IMR-90 (cell line): ENCODE measurements at regions not wholly inside any gene's neighbourhood (a gene's known extent, or its start where the extent isn't known, plus 50 kb on each side); places are given as distances from the start of the nearest gene placed in this dataset.

ENCODE experiments used
- ATAC-seq: fragments of 200-7000 bp; cut with Tn5 transposase; 2 replicates; pipeline ENCODE4 v1.9.1; 2020; ENCODE audit warnings: low read depth, mild to moderate bottlenecking, moderate library complexity
- BruUV-seq: library from RNA; stranded (reverse); fragments of 400-500 nt; replicated peaks from 2 replicates; lab custom pipeline; 2021; lab: Mats Ljungman, UMichigan
- CTCF ChIA-PET: fragments of 300-600 bp; formaldehyde crosslinking; extraction: SDS; loops from one replicate; lab custom pipeline; 2021; ENCODE audit warnings: antibody characterized with exemption; lab: Yijun Ruan, JAX
- POLR2A ChIA-PET: fragments of 300-600 bp; sonication (Branson Sonifier 250); formaldehyde crosslinking; loops from one replicate; lab custom pipeline; 2022; ENCODE audit warnings: antibody characterized with exemption; ENCODE audit not compliant: unreplicated experiment; lab: Charles Lee
- DNase-seq: peaks from one replicate; pipeline ENCODE4 v3.0.0; 2013
- H2AFZ ChIP-seq: replicated peaks from 2 replicates; pipeline ENCODE3; 2013; ENCODE audit warnings: low read length, mild to moderate bottlenecking; ENCODE audit not compliant: poor library complexity
- H2AK5ac ChIP-seq: 2 replicates; pipeline ENCODE4 v1.6.1; 2013; ENCODE audit warnings: low read depth, low read length, inconsistent platforms
- H2AK9ac ChIP-seq: replicated peaks from 2 replicates; pipeline ENCODE3; 2013; ENCODE audit warnings: mild to moderate bottlenecking, low read depth, low read length, moderate library complexity; ENCODE audit not compliant: poor library complexity
- H2BK120ac ChIP-seq: 2 replicates; pipeline ENCODE4 v1.6.1; 2013; ENCODE audit warnings: low read depth, low read length, inconsistent platforms
- H2BK15ac ChIP-seq: 3 replicates; pipeline ENCODE4 v1.6.1; 2013; ENCODE audit warnings: low read depth, low read length, inconsistent platforms
- H2BK20ac ChIP-seq: 2 replicates; pipeline ENCODE4 v1.6.1; 2013; ENCODE audit warnings: low read depth, mild to moderate bottlenecking, inconsistent platforms, low read length, moderate library complexity
- H2BK5ac ChIP-seq: 2 replicates; pipeline ENCODE4 v1.6.1; 2013; ENCODE audit warnings: mild to moderate bottlenecking, low read depth, low read length, inconsistent platforms; ENCODE audit not compliant: poor library complexity, severe bottlenecking
- H3K14ac ChIP-seq: replicated peaks from 2 replicates; pipeline ENCODE4 v1.6.1; 2013; ENCODE audit warnings: low read depth, low read length, inconsistent platforms
- H3K18ac ChIP-seq: 2 replicates; pipeline ENCODE4 v1.6.1; 2013; ENCODE audit warnings: low read depth, low read length, control low read depth
- H3K23ac ChIP-seq: 2 replicates; pipeline ENCODE4 v1.6.1; 2013; ENCODE audit warnings: low read depth, low read length, inconsistent platforms
- H3K27ac ChIP-seq: 2 replicates; pipeline ENCODE4 v1.5.1; 2013; ENCODE audit warnings: mild to moderate bottlenecking, control low read depth, low read length; ENCODE audit not compliant: insufficient read depth
- H3K27me3 ChIP-seq: 2 replicates; pipeline ENCODE4 v1.6.1; 2013; ENCODE audit warnings: low read length; ENCODE audit not compliant: control insufficient read depth, insufficient read depth
- H3K36me3 ChIP-seq: 2 replicates; pipeline ENCODE4 v1.6.1; 2013; ENCODE audit warnings: low read length, mixed read lengths; ENCODE audit not compliant: control insufficient read depth, insufficient read depth
- H3K4ac ChIP-seq: 2 replicates; pipeline ENCODE4 v1.6.1; 2013; ENCODE audit warnings: low read depth, low read length, inconsistent platforms
- H3K4me1 ChIP-seq: 2 replicates; pipeline ENCODE4 v1.6.1; 2013; ENCODE audit warnings: low read length, mixed read lengths; ENCODE audit not compliant: control insufficient read depth, insufficient read depth
- H3K4me2 ChIP-seq: 2 replicates; pipeline ENCODE4 v1.6.1; 2013; ENCODE audit warnings: low read depth, mild to moderate bottlenecking, control low read depth, low read length, moderate library complexity
- H3K4me3 ChIP-seq: 2 replicates; pipeline ENCODE4 v1.5.1; 2013; ENCODE audit warnings: low read depth, mild to moderate bottlenecking, control low read depth, low read length, moderate library complexity; ENCODE audit not compliant: insufficient read depth
- H3K56ac ChIP-seq: 2 replicates; pipeline ENCODE4 v1.6.1; 2013; ENCODE audit warnings: low read length, inconsistent platforms; ENCODE audit not compliant: insufficient read depth; ENCODE audit errors: extremely low read depth
- H3K79me1 ChIP-seq, 2 experiments: 2 replicates each; pipeline ENCODE4 v1.6.1; 2013; ENCODE audit warnings: low read length in 2 of 2, inconsistent platforms in 1 of 2, low read depth in 1 of 2
- H3K9ac ChIP-seq: 2 replicates; pipeline ENCODE4 v1.6.1; 2013; ENCODE audit warnings: low read depth, low read length, control low read depth
- H3K9me1 ChIP-seq: 2 replicates; pipeline ENCODE4 v1.6.1; 2013; ENCODE audit warnings: low read length, inconsistent platforms; ENCODE audit not compliant: insufficient read depth
- H3K9me3 ChIP-seq: 2 replicates; pipeline ENCODE4 v1.6.1; 2013; ENCODE audit warnings: low read length; ENCODE audit not compliant: control insufficient read depth, insufficient read depth
- H4K20me1 ChIP-seq: 2 replicates; pipeline ENCODE4 v1.6.1; 2013; ENCODE audit warnings: low read length, inconsistent platforms; ENCODE audit not compliant: insufficient read depth
- H4K5ac ChIP-seq: 2 replicates; pipeline ENCODE4 v1.6.1; 2013; ENCODE audit warnings: mild to moderate bottlenecking, low read depth, low read length, control low read depth
- H4K8ac ChIP-seq, 2 experiments: 2 replicates each; pipeline ENCODE4 v1.6.1; 2013; ENCODE audit warnings: low read depth in 2 of 2, low read length in 2 of 2, control low read depth in 1 of 2, inconsistent platforms in 1 of 2
- H4K91ac ChIP-seq: 2 replicates; pipeline ENCODE4 v1.6.1; 2013; ENCODE audit warnings: low read depth, low read length, inconsistent platforms; ENCODE audit not compliant: insufficient read depth
- BHLHE40 ChIP-seq: fragments of 150-350 bp; IDR thresholded peaks from 2 replicates; pipeline ENCODE4 v1.6.1; 2016; ENCODE audit warnings: mild to moderate bottlenecking, low read depth, low read length
- CEBPB ChIP-seq: IDR thresholded peaks from 2 replicates; pipeline ENCODE4 v1.6.1; 2012; ENCODE audit warnings: low read depth, low read length, improper control_type of control experiment
- CHD1 ChIP-seq: IDR thresholded peaks from 2 replicates; pipeline ENCODE4 v1.6.1; 2012; ENCODE audit warnings: low read depth, low read length, improper control_type of control experiment
- FOS ChIP-seq: fragments of 150-350 bp; IDR thresholded peaks from 2 replicates; pipeline ENCODE4 v1.6.1; 2016; ENCODE audit warnings: low read depth, low read length
- MAFK ChIP-seq: IDR thresholded peaks from 2 replicates; pipeline ENCODE4 v1.6.1; 2012; ENCODE audit warnings: low read depth, low read length, improper control_type of control experiment
- MAZ ChIP-seq: IDR thresholded peaks from 2 replicates; pipeline ENCODE4 v1.6.1; 2012; ENCODE audit warnings: low read depth, mild to moderate bottlenecking, low read length, improper control_type of control experiment, moderate library complexity, borderline replicate concordance
- MXI1 ChIP-seq: IDR thresholded peaks from 2 replicates; pipeline ENCODE4 v1.6.1; 2012; ENCODE audit warnings: low read depth, mild to moderate bottlenecking, low read length, moderate library complexity, borderline replicate concordance
- NFE2L2 ChIP-seq: fragments of 150-350 bp; IDR thresholded peaks from 2 replicates; pipeline ENCODE4 v1.6.1; 2016; ENCODE audit warnings: low read depth, mild to moderate bottlenecking, low read length
- POLR2A ChIP-seq: IDR thresholded peaks from 2 replicates; pipeline ENCODE4 v1.6.1; 2012; ENCODE audit warnings: mild to moderate bottlenecking, low read depth, low read length
- RAD21 ChIP-seq: IDR thresholded peaks from 2 replicates; pipeline ENCODE4 v1.6.1; 2012; ENCODE audit warnings: low read length, improper control_type of control experiment
- RCOR1 ChIP-seq: IDR thresholded peaks from 2 replicates; pipeline ENCODE4 v1.6.1; 2012; ENCODE audit warnings: mild to moderate bottlenecking, low read length, improper control_type of control experiment; ENCODE audit not compliant: insufficient replicate concordance
- RFX5 ChIP-seq: IDR thresholded peaks from 2 replicates; pipeline ENCODE4 v1.8.0; 2012; ENCODE audit warnings: low read depth, mild to moderate bottlenecking, low read length, moderate library complexity
- SMC3 ChIP-seq: fragments of 150-350 bp; IDR thresholded peaks from 2 replicates; pipeline ENCODE4 v1.6.1; 2016; ENCODE audit warnings: low read depth, mild to moderate bottlenecking, antibody characterized with exemption, low read length, moderate library complexity
- WGBS, 2 experiments: methylation state at CpG; one replicate each; pipeline versions ENCODE4 v1.1.5 to v1.1.7; 2013; ENCODE audit warnings: missing lambda C conversion rate in 2 of 2; ENCODE audit not compliant: insufficient read length in 1 of 2; ENCODE audit errors: extremely low coverage in 2 of 2; 5-methylcytosine and 5-hydroxymethylcytosine counted together
- dilution Hi-C: fragments of 300-500 bp; cut with HindIII; formaldehyde crosslinking; loops from one replicate; pipeline ENCODE4 v1.14.3; 2018; ENCODE audit warnings: low sequenced_read_pairs; ENCODE audit not compliant: unreplicated experiment
- in situ Hi-C: fragments of 300-500 bp; cut with MboI; formaldehyde crosslinking; loops from 3 replicates; pipeline ENCODE4 v1.14.3; 2019; ENCODE audit warnings: low sequenced_read_pairs, inconsistent platforms, mixed read lengths
- intact Hi-C: fragments of 100-400 bp; cut with micrococcal nuclease; formaldehyde crosslinking; loops from 2 replicates; pipeline ENCODE4 v1.10.0; 2022
- TF ChIP-seq, protein P1 (sequence below): fragments of 150-350 bp; IDR thresholded peaks from 2 replicates; pipeline ENCODE4 v1.6.1; 2017; ENCODE audit warnings: mild to moderate bottlenecking, antibody characterized with exemption, low read length, low read depth
- TF ChIP-seq, protein P2 (sequence below): conservative IDR thresholded peaks from 2 replicates; pipeline ENCODE4 v1.5.1; 2012; ENCODE audit warnings: mild to moderate bottlenecking, low read depth, low read length, improper control_type of control experiment

DNA sequence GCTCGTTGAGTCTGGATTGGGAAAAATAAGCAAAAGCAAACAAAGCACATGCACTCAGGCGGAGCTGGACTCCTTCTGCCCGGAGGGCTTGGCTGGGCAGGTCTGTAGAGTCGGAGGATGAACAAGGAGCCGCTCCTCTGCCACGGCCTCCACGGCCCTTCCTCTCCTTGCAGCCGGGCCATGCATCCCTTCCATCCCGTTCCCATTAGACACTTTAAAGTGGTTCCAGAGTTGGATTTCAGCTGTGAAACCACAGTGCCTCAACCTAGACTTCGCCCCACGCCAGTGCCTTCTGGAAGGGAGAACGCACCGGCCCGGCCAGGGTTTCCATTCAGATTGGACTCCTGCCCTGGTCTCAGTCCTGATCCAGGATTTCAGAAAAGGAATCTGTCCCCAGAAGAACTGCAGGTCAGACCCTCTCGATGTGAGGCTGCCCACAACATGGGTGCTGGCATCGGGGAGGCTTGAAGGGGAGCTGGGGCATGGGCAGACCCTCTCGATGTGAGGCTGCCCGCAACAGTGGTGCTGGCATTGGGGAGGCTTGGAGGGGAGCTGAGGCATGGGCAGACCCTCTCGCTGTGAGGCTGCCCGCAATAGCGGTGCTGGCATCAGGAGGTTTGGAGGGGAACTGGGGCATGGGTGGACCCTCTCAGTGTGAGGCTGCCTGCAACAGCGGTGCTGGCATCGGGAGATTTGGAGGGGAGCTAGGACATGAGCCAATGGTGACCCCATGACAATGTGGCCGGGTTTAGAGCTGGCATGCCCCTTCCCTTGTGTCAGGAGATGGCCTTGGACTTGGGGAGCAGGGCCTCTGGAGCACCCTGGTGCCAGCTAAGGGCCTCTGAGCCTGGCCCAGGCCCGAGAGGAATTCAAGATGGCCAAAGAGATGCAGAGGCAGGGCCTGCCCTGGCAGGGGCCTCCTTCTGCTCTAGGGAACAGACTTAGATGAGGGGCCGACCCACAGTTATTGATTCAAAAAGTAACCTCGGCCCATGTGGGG, 304.5 kb downstream of the NDUFA10 start:
- ATAC-seq = no peak
- Histone ChIP-seq H3K14ac (no peak overlapping the region), H3K27ac (no peak overlapping the region), H4K8ac (no peak overlapping the region), H3K27me3 (no peaks in the 10 kb centered on the region), H3K4me1 (no peaks in the 10 kb centered on the region), H3K9me3 (peaks cover 46% of the 10 kb centered on the region), H4K91ac (no peak overlapping the region), H3K56ac (no peak overlapping the region), H3K4me2 (no peak overlapping the region), H2AFZ (no peak overlapping the region), H2AK9ac (no peak overlapping the region), H3K36me3 (no peaks in the 10 kb centered on the region), H2BK20ac (no peak overlapping the region), H3K23ac (no peak overlapping the region), H3K4ac (no peak overlapping the region), H4K5ac (no peak overlapping the region), H4K20me1 (no peaks in the 10 kb centered on the region), H3K18ac (no peak overlapping the region), H3K9ac (no peak overlapping the region), H3K9me1 (no peaks in the 10 kb centered on the region), H3K4me3 (no peak overlapping the region), H2BK120ac (no peak overlapping the region), H2BK5ac (no peak overlapping the region), H2AK5ac (no peak overlapping the region), H3K79me1 (no peaks in the 10 kb centered on the region), H2BK15ac (no peak overlapping the region)
- intact Hi-C loops (no loop called here), dilution Hi-C loops (no loop called here), in situ Hi-C loops (no loop called here)
- no peak for DNase-seq
- 81% methylated on average over 14 of the region's 27 CpGs; no CpG with 5 or more reads in 1 of the 2 experiments for WGBS, 2 experiments
- BruUV-seq = no TSS peak
- POLR2A ChIA-PET = no interaction called here
- CTCF ChIA-PET = no interaction called here
- TF ChIP-seq NFE2L2 = no peak
- no peak for TF ChIP-seq RFX5
- no peak for TF ChIP-seq CHD1
- no peak for TF ChIP-seq SMC3
- TF ChIP-seq, protein P1, sequence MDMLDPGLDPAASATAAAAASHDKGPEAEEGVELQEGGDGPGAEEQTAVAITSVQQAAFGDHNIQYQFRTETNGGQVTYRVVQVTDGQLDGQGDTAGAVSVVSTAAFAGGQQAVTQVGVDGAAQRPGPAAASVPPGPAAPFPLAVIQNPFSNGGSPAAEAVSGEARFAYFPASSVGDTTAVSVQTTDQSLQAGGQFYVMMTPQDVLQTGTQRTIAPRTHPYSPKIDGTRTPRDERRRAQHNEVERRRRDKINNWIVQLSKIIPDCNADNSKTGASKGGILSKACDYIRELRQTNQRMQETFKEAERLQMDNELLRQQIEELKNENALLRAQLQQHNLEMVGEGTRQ = no peak
- no peak for TF ChIP-seq MAFK
- TF ChIP-seq POLR2A = no peak
- TF ChIP-seq, protein P2, sequence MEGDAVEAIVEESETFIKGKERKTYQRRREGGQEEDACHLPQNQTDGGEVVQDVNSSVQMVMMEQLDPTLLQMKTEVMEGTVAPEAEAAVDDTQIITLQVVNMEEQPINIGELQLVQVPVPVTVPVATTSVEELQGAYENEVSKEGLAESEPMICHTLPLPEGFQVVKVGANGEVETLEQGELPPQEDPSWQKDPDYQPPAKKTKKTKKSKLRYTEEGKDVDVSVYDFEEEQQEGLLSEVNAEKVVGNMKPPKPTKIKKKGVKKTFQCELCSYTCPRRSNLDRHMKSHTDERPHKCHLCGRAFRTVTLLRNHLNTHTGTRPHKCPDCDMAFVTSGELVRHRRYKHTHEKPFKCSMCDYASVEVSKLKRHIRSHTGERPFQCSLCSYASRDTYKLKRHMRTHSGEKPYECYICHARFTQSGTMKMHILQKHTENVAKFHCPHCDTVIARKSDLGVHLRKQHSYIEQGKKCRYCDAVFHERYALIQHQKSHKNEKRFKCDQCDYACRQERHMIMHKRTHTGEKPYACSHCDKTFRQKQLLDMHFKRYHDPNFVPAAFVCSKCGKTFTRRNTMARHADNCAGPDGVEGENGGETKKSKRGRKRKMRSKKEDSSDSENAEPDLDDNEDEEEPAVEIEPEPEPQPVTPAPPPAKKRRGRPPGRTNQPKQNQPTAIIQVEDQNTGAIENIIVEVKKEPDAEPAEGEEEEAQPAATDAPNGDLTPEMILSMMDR = no peak
- TF ChIP-seq RCOR1 = no peak
- TF ChIP-seq BHLHE40 = no peak
- no peak for TF ChIP-seq MXI1
- no peak for TF ChIP-seq FOS
- TF ChIP-seq CEBPB = no peak
- TF ChIP-seq RAD21 = no peak
- TF ChIP-seq MAZ = no peak
